Effector CD8-positive, alpha-beta T cell (primary cell): ENCODE measurements at regions not wholly inside any gene's neighbourhood (a gene's known extent, or its start where the extent isn't known, plus 50 kb on each side); places are given as distances from the start of the nearest gene placed in this dataset.

ENCODE experiments used
- DNase-seq: peaks from one replicate; lab custom pipeline; 2025; lab: John Stamatoyannopoulos, UW

DNA sequence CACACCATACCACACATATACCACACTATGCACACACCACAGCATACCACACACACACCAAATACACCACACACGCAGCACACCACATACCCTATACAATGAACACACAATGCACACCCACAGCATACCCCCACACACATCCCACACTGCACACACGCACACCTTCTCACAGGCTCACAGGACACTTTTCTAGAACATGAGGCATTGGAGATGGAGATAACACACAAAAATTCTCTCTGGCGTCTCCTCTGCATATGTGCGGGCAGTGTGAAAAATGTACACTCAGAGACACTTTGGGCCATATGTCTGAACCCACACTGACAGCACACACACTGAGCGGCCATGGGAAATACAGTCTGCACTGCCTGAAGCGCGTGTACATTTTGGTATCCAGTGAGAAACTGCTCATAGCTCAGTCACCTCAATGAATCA is 278.1 kb downstream of the GADD45G start:
- DNase-seq, result no peak

DNA sequence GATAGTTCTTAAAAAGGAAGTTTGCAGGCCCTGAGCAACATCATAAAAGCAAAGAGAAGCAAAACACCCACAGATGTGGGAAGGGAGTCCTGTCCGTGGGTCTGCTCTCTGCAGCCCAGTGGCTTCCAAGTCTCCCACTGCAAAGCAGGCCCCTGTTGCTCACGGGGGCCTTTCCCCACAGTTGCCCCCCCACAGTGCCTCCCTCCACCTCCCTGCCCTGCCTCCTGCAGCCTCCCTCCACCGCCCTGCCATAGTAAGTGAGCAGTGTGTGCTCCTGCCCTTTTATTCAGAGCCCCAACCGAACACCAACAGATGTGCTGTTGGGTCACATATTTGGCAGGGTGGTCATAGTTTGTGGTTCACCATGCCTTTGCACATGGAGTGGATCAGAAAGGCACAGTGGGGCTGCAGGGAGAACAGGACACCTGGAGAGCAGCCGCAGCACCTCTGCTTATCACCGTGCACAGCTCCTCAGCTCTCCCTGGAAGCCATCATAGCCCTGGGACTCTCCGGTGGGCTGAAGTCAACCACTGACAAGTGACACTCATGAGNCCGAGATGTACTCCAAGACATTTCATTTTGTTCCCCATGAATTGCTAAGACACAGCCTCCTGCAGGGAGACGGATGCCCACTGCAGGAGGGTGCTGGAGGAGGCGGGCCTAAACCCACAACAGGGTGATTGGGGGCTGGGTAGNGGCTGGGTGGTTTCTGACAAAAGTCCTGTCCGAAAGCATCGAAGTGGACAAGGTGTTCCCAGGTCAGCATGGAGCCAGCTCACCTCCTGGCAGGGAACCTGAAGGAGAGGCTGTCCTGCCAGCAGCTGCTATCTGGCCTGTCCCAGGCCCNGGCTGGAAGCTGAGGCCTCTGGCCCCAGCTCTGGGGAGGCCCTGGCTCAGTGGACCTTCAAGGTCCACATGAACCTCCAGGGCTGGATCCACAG is 278.9 kb downstream of the GADD45G start:
- DNase-seq, result no peak

DNA sequence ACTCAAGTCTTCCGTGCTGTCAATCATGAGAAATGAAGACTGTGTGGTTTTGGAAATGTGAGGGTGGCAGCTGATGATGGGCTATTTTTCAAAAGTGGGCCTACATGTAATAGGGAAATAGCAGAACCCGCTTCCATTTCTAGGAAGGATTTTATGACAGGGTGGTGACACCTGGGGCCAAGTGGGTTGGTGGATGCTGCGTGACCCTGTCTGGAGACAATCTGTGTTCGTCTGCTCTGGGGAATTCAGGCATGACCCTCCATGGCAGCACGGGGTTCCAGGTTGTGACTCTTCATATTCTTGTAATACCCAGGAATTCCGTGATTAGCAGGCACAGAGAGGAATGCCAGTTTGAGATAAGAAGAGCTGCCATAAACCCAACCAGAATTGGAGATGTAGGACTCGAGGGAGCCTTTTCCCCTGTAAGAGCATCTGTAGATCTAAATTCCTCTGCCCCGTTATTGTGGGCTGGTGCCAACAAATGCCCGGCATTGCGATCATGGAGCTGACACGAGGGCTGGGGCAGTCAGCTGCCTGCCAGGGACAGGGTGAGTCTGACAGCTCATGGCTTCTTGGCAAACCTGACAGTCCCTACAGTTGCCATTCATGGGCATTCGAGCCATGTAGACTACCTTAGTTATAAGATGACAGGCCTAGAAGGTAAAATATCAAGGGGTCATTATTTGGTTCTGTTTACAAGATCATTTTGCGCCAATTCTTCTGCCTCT is 279.7 kb downstream of the GADD45G start:
- no peak for DNase-seq

- no peak for DNase-seq
These were observed 280.3 kb downstream of the GADD45G start for GRCh38 chr9:89885156-89885555.

DNA sequence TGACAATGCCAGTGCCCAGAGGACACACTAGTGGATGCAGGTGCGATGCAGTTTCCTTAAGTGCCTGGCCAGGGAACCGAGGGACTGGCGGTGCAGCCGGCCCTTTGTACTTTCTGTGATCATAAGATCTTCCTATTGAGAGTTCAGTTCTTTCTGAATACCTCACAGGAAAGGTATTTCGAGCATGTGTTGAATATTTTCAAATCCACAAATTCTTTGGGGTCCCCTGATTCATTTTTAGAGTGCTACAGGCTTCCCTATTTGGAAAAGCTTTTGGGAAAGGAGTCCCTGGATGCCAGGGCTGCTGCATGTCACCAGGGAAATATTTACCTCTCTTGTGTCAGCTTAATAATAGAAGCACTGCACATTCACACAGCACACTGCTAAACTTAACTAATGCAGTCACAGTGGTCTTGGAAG is 281.5 kb downstream of the GADD45G start:
- no peak for DNase-seq

- no peak for DNase-seq
These were observed 282.5 kb downstream of the GADD45G start for GRCh38 chr9:89887286-89887685.

GRCh38 chr9:89888233-89888632 is 283.4 kb downstream of the GADD45G start:
- no peak for DNase-seq

DNA sequence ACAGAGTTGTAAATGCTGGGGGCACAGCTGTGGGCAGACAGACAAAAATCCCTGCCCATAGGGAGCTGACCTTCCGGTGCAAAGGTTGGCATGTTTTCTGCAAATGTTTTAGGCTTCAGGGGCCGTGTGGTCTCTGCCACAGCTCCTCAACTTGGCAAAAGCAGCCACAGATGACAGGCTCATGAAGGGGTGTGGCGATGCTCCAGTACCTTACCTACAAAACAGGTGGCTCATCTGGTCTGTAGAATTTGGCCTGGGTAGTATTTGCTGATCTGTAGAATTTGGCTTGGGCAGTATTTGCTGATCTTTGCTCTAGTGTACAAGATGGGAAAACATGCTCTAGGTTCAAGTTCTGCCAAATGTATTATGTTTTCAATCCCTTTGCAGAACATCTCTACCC is 283.9 kb downstream of the GADD45G start:
- DNase-seq, result no peak

DNA sequence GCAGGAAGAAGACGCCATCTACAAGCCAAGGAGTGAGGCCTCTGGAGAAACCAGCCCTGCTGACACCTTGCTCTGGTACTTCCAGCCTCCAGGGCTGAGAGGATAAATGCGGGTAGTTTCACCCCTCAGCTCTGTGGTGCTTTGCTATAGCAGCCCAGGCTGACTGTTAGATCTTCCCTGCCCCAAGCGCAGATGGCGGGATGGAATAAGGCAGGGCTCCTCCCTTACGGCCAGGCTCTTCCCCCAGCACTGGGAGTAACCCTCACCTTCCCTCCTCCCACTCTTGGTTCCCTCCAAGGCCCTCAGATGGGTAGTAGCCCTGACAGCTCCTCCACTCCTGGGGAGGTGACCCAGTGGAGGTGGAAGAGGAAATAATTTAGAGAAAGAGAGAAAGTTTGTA is 285.1 kb downstream of the GADD45G start:
- no peak for DNase-seq

GRCh38 chr9:89890326-89890980 is 285.6 kb downstream of the GADD45G start:
- DNase-seq, result no peak

GRCh38 chr9:89891221-89891590 is 286.4 kb downstream of the GADD45G start:
- DNase-seq, result no peak

DNA sequence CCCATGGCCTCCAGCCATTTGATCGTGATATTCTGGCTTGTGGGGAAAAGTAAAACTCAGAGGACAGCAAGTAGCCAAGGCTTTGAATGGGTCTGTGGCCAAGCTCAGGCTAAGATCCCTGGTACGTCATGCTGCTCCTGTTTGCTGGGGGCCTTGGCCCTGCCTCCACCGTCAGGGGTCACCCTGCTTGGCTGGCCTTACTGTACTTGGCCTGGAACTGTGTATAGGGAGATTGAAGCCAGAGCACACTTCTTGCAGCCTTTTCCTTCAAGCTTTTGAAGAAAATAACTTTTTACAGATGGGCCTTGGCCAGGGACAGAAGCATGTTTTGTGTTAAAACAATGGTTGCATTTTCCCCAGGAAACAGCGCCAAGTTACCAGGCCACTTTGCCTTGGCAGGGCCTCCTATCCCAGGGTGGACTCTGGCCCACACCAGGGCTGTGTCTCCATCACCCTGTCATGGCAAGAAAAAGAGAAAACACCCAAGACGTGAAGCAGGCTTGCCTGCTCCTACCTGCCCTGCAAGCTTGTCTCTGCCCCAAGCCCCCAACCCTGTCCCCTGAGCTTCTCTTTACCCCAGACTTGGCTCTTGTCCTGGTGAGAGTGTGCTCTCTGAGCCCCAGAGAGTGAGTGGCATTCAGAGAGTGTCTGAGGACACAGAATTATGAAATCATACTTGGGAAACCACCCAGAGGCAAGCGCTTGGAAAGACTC is 286.9 kb downstream of the GADD45G start:
- DNase-seq, result no peak

- DNase-seq, result no peak
These were observed 288.1 kb downstream of the GADD45G start for GRCh38 chr9:89892920-89893319.

GRCh38 chr9:89893886-89894285 is 289.1 kb downstream of the GADD45G start:
- no peak for DNase-seq

- DNase-seq, result no peak
These were observed 292.1 kb downstream of the GADD45G start for GRCh38 chr9:89896806-89897340.

GRCh38 chr9:89899573-89899972 is 294.8 kb downstream of the GADD45G start:
- no peak for DNase-seq

DNA sequence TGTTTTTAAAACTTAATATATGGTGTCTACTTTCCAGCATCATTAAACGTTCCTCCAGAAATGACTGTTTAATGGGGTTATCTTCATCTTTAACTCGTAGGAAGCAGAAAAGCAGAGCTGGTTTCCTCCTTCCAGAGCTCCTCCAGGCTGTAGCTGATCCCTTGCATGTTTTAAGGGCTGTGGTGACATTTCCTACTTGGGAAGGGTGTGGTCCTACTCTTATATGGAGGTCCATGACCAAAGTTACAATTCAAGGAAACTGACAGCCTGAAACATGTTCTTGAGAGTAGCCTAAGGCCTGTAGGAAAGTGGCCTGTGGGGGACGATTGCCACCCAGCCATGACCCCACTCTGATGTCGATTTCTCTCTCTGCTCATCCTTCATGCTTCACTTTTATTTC is 297.1 kb downstream of the GADD45G start:
- no peak for DNase-seq

GRCh38 chr9:89902450-89903140 is 297.8 kb downstream of the GADD45G start:
- no peak for DNase-seq

- DNase-seq, result no peak
These were observed 298.3 kb downstream of the GADD45G start for GRCh38 chr9:89903141-89903475.

DNA sequence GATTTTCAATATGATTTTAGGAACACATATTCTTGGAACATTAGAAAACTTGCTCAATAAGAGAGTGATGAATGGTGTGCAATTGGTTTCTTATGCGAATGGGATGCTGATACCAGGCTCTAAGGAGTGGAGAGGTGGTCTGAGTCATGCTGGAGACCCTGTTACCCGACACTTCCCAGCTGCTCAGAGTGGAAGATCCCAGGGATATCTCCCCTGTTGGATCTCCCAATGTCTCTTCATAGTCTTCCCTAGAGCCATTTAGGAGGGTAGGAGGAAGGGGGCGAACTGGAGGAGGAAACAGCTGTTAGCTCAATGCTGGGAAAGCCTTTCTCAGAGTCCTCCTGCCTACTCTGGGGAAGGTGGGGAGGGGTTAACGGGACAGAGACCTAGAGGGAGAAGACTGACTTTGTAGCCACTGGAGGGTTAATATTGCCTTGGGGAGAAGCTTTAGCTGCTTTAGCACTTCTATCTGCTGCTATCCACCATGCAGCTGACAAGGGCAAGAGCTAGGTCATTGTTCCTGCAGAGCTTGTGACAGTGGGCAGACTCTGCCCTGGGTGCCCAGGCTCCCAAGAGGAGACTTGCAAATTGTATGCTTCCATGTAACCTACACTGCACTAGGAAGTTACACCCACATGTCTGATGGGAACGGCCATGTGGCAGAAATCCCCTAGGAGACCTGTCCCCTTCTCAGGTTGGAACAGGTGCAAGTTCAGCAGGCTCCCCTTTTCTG is 301.0 kb downstream of the GADD45G start:
- no peak for DNase-seq
